AG20443 (cell line): ENCODE measurements at regions not wholly inside any gene's neighbourhood (a gene's known extent, or its start where the extent isn't known, plus 50 kb on each side); places are given as distances from the start of the nearest gene placed in this dataset.
A peak's percentile ranks its signal among the peaks of the same experiment; 100 is the strongest.
"Not testable (repeated sequence)": the region's sequence is repeated elsewhere in the genome, so short reads cannot be mapped to it uniquely, and the experiment has no call there.

Source experiments
- DNase-seq: peaks from one replicate; pipeline ENCODE4 v3.0.0; 2012; ENCODE audit warnings: low spot score, mixed read lengths

DNA sequence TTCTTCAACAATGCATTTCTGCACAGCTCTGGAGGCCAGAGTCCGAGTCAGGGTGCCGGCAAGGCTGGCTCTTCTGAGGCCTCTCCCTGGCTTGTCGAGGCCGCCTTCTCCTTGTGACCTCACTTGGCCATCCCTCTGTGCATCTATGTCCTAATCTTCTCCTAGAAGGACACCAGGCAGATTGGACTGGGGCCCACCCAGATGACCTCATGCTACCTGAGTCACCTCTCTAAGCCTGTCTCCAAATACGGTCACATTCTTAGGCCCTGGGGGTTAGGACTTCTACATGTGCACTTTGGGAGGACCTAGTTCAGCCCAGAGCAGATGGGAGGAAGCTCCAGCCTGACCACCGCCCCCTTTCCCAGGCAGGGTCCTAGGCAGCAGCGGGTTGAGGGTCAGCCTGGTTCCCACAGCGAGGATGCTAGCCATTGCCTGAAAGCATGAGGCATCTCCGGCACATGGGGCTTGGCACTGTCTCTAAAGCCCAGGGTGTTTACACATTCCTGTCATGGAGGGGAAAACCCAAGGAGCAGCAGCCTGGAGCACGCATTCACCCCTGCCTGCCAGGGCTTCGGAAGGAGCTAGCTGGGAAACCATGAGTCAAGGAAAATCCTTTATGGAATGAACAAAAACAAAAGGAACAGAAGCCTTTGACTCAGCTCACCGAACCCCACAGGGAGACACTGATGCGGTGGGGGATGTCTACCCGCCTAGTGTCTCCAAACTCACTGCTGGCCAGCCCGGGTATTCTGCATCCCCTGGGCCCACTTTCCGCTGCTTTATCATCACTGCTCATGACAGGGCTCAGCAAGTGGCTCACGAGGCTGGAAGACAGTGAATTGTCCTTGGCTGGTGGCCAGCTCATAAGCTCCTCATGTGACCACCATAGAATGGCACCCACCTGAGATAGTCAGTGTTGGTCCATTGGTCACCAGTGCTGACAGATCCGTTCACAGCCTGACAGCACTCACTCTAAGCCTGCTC is 140.2 kb upstream of the ZNF469 start:
- peak; percentile 66 for DNase-seq

GRCh38 chr16:88243921-88244320 is 138.8 kb upstream of the ZNF469 start:
- not testable (repeated sequence) for DNase-seq

- DNase-seq = peak; percentile 83
These were observed 137.3 kb upstream of the ZNF469 start for GRCh38 chr16:88245241-88246081.

- DNase-seq = not testable (repeated sequence)
These were observed 135.7 kb upstream of the ZNF469 start for GRCh38 chr16:88246955-88247582.

GRCh38 chr16:88247583-88247966 is 135.2 kb upstream of the ZNF469 start:
- DNase-seq = not testable (repeated sequence)

- DNase-seq = not testable (repeated sequence)
These were observed 134.0 kb upstream of the ZNF469 start for GRCh38 chr16:88248761-88249160.

- DNase-seq = not testable (repeated sequence)
These were observed 132.4 kb upstream of the ZNF469 start for GRCh38 chr16:88250381-88250780.

GRCh38 chr16:88252057-88252794 is 130.5 kb upstream of the ZNF469 start:
- DNase-seq = not testable (repeated sequence)

- DNase-seq = not testable (repeated sequence)
These were observed 124.6 kb upstream of the ZNF469 start for GRCh38 chr16:88258141-88258540.

GRCh38 chr16:88258764-88259525 is 123.8 kb upstream of the ZNF469 start:
- not testable (repeated sequence) for DNase-seq

GRCh38 chr16:88259538-88259937 is 123.2 kb upstream of the ZNF469 start:
- DNase-seq = not testable (repeated sequence)

- not testable (repeated sequence) for DNase-seq
These were observed 122.6 kb upstream of the ZNF469 start for GRCh38 chr16:88260146-88260545.

DNA sequence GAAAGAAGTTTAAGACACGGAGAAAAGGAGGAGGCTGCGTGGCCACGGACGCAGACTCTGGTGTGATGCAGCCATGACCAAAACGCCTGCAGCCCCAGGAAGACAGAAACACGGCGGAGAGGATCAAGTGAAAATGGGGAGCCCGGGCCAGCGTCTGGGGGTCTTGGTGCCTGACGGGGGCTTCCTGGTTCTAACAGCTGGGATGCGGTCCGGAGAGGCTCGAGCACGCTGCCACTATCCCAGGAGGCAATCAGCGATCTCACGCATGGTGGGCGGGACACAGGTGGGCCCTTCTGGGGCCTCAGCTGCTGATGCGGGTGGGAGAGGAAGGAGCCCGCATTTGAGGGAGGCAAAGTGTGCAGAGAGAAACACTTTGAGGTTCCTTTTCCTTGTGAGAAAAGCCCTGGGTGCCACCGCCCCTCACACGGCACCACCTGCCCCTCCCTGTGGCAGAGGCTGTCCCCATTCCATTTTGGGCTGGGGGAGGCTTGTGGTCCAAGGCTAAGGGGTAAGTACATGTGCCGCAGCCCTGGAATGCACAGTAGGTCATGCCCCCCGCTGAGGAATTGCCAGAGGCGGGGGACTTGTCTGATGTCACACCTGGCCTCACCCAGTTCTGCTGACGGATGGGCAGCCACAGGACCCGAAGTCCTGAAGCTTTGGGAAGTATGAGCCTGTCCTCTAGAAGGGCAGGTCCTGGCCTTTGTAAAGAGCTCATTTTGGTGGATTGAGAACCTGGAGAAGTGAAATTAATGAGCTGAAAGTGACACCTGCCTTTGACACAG is 121.7 kb upstream of the ZNF469 start:
- not testable (repeated sequence) for DNase-seq

- DNase-seq = not testable (repeated sequence)
These were observed 120.7 kb upstream of the ZNF469 start for GRCh38 chr16:88261814-88262605.

DNA sequence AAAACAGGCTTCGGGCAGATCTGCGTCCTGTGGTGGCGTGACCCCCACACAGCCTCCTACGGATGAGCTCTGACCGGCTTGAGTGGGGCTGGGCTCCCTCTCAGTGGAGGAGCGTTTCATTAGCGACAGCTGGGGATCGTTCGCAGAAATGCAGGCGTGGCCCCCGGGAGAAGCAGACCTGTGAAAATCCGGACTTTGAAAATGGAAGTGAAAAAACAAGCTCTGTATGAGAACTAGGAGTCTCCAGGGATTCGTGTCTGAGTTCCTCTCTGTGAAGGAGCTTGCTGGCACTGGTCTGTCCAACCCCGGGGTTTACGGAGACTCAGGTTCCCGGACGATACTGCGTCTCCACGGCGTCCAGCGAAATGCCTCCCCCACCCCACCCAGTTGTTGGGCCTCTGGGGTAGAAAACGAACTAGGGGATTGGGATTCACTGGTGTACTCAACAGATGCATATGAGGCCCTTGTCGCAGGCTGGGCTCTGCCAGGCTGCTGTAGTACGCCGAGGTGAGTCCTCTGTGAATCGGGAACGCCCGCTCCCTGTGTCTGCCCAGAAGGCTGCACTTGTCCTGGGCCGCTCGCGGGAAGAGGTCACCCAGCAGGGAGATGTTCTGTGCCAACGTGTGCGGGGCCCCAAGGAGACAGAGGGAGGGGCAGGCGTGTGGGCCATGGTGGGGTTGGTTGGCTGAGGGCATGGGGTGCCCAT is 119.7 kb upstream of the ZNF469 start:
- DNase-seq = not testable (repeated sequence)

- DNase-seq = not testable (repeated sequence)
These were observed 119.0 kb upstream of the ZNF469 start for GRCh38 chr16:88263681-88264287.

GRCh38 chr16:88264641-88265285 is 118.0 kb upstream of the ZNF469 start:
- DNase-seq = peak; percentile 84
